NOMO-1 treated with dmso at 0.1 percent for 144 hours (cell line): ENCODE measurements at regions not wholly inside any gene's neighbourhood (a gene's known extent, or its start where the extent isn't known, plus 50 kb on each side); places are given as distances from the start of the nearest gene placed in this dataset.

ENCODE experiments used
- DNase-seq: peaks from one replicate; lab custom pipeline; 2025; ENCODE audit not compliant: unreplicated experiment; lab: John Stamatoyannopoulos, UW

DNA sequence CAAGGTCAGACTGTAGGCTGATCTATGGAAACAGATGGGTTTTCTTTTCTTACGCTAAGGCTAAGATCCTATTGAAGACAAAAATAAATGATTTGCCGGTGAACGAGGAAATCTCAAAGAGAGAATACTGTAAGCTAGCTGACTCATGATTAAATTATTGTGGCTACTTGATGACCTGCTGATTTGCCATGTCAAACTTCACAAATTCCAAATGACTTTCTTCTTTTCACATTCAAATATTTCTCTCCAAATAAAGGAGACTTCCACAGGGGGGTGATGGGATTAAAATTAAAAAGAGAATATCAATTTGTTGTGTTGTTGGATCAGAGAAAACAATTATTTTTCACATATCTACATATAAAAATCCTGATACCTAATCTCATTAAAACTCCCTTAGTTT, 860.6 kb upstream of the ZWINT start:
- DNase-seq, result no peak

DNA sequence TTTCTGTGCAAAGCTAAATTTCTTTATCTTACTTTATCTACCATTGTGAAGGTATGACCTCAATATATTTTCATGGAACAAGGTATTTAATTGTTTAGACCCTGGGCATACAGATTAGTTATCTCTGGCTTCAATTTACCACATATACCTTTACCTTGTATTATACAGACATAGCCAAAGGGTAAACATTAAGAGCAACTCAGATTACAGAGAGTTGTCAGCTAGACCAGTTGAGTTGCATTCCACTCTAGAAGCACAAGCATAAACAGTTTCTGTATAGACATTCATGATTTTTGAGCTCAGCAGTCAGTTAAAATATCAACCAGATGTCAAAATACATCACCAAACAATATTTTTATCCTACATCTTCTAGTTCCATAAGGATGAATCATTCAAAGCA, 857.3 kb upstream of the ZWINT start:
- no peak for DNase-seq

DNA sequence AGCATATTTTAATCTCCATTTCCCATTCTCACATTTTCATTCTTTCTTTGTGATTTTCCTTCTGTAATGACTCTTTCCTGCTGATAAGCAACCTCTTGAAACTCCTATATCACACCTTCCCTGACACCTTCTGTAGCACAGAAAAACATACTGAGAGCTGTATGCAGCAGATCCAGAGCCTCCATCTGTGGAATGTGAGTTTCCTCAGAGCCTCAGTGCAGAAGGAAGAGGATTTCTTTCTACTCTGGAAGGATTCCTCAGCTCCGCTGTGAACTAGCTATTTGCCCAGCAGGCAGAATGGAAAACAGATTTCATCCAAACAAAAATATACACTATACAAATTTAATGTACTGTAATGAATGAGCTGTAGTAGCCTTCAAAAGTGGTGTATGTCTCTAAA, 841.3 kb upstream of the ZWINT start:
- DNase-seq, result no peak

DNA sequence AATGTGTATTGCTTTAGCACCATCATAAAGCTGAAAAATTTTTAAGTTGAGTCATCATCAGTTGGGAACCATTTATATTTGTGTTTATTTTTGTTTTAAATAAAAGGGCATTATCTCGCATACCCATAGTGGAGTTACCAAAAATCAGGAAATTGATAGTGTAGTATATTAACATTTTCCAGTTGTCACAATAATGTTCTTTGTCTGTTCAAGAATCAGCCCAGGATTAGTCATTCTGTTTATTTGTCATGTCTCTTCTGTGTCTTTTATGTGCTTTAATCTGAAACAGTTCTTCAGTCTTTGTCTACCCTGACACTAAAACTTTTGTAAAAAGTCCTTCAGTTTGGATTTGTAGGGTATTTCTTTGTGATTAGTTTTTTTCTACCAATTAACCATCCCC, 827.8 kb upstream of the ZWINT start:
- DNase-seq, result no peak

DNA sequence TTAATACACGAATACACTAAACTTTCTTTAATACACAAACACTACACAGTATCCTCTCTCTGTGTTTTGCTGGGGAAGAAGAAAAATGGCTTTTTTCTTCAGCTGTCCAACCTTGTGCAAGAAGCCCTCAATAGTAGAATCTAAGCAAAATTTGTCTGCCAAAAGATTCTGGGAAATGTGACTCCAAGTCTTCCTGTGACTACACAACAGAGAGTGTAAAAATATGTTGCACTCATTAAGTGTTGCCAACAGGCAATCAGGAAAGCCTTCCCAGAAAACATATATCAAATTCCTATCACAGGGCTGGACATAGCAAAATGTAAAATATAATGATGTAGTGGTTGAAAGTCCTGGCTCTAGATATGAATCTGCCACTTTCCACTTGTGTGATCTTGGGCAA, 825.1 kb upstream of the ZWINT start:
- no peak for DNase-seq

DNA sequence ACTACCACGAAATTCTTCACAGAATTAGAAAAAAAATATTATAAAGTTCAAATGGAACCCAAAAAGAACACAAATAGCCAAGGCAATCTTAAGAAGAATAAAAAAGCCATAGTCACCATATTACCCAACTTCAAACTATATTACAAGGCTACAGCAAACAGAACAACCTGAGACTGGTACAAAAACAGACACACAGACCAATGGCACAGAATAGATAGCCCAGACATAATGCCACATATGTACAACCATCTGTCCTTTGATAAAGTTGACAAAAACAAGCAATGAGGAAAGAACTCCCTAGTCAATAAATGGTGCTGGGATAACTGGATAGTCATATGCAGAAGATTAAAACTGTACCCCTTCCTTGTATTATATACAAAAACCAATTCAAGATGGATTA, 808.5 kb upstream of the ZWINT start:
- DNase-seq, result no peak

DNA sequence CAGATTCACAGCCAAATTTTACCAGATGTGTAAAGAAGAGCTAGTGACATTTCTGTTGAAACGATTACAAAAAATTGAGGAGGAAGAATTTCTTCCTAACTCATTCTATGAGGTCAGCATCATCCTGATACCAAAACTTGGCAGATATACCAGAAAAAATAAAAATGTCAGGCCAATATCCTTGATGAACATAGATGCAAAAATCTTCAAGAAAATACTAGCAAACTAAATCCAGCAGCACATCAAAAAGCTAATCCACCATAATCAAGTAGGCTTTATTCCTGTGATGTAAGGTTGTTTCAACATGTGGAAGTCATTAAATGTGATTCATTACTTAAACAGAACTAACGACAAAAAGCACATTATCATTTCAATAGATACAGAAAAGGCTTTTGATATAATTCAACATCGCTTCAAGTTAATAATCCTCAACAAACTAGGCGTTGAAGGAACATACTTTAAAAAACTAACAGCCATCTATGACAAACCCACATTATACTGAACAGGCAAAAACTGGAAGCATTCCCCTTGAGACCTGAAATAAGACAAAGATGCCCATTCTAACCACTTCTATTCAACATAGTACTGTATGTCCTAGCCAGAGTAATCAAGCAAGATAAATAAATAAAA, 807.7 kb upstream of the ZWINT start:
- no peak for DNase-seq

DNA sequence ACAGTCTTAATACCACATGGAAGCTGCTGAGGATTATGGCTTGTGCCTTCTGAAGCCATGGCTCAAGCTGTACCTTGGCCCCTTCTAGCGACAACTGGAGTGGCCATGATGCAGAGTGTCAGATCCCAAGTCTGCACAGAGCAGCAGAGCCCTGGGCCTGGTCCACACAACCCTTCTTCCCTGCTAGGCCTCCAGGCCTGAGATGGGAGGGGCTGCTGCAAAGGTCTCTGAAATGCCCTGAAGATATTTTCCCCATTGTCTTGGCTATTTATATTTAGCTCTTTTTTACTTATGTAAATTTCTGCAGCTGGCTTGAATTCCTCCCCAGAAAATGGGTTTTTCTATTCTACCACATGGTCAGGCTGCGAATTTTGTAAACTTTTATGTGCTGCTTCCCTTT, 804.6 kb upstream of the ZWINT start:
- DNase-seq, result no peak

DNA sequence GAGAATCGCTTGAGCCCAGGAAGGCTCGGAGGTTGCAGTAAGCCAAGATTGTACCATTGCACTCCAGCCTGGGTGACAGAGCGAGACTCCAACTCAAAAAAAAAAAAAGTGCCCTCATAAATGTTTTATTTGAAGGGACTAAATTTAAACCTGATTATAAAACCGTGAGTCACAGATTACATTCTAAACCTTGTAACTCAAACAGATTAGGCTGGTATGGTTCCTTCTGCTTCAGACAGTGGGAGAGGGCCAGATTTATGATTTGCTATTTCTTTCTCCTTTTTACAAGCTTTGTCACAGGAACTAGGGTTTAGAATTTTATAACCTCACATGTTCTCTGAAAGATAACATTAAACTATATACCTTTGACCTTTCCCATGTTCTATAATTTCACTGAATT, 801.2 kb upstream of the ZWINT start:
- no peak for DNase-seq

DNA sequence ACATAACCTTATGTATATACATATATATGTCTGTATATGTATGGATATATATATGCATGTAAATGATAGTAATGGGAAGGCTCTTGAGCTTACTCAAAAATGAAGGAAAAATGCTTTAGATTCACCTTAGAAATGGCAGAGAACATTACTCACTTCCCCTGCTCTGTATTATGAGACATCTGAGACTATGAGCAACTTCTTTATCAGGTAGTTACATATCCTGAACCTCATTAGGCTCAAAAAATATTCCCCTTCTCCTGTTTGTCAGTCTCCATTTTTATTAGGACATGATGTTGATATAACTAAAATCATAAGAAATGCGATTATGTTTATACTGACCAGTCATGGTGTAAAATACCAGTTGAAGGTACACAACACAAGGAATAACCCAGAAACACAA, 800.1 kb upstream of the ZWINT start:
- no peak for DNase-seq

DNA sequence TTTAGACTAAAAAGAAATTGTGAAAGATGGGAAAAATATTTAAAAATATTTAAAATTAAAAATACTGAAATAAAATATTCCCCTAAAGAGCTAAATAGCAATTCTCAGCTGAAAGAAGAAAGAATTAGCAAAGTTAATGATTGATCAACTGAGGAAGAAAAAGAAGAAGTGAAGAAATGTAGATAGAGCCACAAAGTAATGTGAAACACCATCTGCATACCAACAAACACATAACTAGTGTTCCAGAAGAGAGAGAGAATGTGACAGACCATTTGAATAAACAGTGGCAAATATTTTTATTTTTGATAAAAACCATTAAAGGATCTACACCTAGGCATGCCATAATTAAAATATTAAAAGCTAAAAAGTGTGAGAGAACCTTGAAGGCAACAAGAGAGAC, 784.5 kb upstream of the ZWINT start:
- DNase-seq, result no peak

DNA sequence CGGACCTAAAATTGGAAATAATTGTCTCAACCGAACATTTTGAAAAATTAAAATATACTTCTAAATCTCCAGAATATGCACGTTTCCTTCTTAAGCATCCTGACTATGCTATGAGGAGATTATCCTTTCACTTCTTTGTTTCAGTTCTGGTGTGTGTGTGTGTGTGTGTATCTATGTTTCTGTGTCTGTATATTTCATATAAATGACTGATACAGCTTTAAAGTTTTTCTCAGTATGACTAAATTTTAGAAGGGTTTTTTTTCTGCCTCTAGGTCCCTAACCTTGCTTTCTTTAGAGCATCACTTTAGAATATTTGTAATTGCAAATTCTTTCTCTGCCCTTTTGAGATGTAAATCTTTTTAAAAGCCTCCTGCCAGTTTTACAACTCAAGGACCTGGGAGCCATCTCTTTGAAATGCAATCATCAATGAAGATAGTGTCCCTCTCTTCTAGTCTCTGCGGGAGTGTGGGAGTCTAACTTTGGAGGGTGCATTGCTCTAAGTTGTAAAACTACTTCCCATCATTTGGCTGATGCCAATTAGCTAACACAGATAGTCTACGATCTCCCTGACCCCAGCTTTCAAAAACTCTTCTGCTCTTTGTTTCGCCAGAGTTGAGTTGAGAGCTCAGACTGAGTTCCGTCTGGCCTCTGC, 782.0 kb upstream of the ZWINT start:
- DNase-seq, result no peak

DNA sequence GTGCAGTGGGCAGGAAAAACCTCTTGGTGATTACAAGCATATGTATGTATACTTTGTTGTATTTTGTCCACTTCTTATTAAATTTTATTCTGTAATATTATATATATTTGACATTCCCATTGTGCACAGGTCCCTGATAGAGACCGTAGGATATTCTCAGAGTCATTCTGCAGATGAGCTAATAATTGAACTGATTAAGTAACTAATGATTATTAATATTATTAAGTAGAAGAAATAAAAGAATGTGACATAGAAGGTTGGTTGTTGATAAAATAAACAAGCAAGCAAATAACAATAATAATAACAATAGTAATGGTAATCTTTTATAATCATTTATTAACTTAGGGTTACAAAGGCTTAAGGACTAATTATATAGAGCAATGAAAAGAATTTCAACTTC, 780.6 kb upstream of the ZWINT start:
- DNase-seq, result no peak

DNA sequence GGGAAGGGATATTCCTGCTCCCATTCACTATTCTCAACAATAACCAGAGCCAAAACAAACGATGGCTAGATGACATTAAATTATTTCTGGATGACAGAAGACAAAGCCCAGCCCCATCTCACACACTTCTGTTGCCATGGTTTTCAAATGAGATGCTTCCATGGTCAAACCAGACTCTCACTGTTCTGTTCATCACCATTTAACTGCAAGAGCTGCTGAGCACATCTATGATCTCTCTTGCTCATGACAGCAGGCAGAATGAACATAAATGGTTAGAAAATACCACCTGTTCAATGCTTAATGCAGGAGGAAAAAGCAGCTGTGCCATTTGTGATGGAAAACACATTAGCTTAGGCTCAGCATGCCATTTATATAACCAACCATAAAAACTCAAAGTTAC, 758.6 kb upstream of the ZWINT start:
- no peak for DNase-seq

DNA sequence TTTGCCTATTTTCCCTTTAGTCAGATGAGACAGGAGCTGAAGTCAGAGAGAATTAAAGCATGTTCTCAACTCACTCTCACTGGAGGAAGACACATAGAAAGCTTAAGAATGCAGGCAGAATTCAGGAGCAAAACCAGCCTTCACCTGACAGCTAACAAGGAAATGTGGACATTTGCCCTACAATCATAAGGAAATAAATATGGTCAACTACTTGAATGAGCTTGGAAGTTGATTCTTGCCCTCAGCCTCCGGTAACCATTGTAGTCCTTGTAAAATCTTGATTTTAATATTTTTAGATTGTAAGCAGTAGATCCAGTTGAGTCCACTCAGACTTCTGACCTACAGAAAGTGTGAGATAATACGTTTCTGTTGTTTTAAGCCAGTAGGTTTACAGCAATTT, 752.5 kb upstream of the ZWINT start:
- no peak for DNase-seq

DNA sequence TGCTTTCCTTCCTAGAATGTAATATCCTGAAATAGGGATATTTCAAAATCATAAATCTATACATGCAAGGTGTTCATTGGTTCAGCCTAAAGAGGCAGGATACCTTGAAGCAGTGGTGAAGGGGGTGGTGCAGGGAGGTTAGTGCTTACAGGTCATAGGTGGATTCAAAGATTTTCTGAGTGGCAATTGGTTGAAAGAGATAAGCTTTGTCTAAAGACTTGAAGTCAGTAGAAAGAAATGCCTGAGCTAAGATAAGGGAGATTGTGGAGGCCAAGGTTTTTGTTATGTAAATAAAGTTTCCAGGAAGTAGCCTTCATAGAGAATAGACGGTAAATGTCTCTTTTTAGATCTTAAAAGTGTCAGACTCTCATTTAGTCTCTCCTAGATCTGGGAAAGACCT, 741.2 kb upstream of the ZWINT start:
- DNase-seq, result no peak

DNA sequence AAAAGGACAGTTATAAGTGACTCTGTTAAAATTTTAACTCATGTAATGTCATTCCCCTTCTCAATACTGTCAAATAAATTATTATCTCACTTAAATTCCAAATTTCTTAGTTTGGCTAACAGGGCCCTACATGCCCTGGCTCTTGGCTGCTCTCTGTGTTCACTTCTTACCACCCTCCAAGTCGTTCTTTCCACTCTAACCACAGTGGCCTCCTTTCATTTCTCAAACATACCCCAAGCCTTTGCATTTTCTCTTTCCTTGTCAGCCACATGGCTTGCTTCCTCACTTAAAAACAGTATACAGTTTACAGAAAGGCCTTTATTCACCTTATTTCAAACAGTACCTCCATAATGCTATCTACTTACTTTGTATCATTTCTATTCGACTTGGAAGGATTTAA, 737.1 kb upstream of the ZWINT start:
- no peak for DNase-seq

DNA sequence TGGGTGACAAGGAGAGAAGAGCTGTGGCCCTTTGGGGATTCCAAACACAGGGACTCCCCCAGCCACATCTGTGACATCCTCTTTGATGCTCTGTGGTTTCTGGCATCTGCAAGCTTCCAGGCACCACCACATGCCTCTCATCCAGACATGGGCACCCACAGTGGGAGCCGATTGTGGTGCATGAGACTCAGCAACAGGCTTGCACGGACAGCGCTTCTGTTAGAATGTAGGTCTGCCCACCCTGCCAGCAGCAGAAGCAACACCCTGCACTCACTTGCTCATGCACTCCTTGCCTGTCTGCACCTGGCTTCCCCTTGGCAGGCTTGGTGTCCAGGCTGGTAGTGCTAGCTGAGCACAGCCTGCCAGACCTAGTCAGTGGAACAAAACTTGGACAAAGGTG, 735.0 kb upstream of the ZWINT start:
- DNase-seq, result no peak

DNA sequence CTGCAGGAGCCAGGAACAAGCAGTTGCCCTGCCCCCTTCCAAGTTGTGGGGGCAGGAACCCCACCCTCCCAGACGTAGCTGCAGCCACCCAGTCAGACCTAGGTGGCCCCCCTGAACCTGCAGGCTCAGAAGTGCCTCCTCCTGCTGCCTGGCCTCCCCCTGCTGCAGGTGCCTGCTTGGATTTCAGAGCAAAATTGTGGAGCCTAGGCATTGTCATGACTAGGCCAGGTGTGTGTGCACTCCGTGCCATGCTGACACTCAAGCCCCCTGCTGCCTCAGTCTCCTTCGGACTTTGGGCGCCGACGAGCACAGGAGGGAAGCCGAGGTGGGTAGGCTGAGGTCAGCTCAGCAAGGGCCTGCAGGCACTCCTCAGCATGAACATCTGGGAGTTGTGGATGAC, 733.9 kb upstream of the ZWINT start:
- no peak for DNase-seq

DNA sequence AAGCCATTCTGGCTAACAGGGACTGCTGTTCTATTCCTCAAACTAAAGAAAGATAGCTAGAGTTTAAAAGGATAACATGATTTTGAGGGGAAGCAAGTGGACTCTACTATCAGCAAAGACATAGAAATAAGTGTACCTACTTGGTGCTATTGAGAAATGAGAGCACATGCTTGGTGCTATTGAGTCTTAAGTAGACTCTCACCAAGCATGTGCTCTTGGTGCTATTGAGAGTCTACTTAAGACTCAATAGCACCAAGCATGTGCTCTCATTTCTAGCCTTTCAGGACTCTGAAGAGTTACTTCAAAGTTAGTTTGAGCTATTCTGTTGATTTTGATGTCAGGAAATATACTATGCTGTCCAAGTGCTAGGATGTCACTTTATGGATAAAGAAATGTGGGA, 733.0 kb upstream of the ZWINT start:
- DNase-seq, result no peak

DNA sequence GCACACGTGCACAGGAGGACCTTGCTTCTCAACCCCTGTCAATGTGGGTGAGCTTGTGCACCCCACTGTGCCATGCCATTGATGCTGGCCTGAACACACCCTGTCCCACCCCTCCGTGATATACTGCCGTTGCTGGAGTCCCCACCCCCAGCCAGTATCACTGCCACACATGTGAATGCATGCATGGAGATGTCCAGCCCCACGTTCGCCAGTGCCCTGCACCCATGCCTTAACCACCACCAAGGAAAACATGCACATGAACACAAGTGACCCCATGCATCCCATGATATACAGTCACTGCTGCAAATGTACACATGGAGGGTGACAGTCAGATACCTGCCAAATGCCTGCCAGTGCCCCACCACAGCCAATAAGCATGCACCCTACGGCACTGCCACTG, 692.5 kb upstream of the ZWINT start:
- DNase-seq, result no peak

DNA sequence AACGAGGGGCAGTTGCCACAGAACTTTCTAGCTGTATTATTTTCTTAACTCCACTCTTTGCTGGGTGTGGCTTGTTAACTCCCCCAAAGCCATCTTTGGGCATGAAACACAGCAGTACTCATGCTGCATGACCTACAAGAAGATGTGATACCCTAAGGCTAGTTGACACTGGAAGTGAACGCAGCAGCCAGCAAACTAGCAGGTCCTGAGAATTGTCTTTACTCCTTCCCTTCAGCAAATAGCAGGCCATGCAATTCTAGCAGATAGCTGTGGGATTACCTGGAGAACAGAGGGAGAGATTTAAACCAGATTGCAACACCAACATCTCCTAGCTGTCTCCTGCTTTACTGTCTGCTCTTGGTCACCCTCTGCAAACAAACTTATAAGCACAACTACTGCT, 688.0 kb upstream of the ZWINT start:
- DNase-seq, result no peak

DNA sequence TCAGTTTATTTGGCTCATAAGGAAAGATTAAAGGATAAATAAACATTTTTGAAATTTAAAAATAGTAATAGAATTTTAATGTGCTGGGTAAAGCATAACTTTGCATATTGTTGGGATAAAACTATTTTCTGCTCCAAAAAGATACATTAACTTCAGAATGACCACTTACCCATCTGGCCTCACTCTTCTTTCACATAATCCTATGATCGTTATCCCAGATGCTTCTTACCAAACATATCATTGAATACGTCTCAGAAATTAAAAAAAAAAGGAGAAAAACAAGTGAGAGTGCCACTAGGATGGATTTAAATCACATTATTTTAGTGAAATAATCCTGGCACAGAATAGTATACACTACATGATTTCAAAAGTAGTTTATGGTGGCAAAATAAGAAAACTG, 677.5 kb upstream of the ZWINT start:
- no peak for DNase-seq
